SK-N-SH (cell line): ENCODE measurements at regions not wholly inside any gene's neighbourhood (a gene's known extent, or its start where the extent isn't known, plus 50 kb on each side); places are given as distances from the start of the nearest gene placed in this dataset.

ENCODE experiments used
- POLR2AphosphoS5 ChIP-seq: IDR thresholded peaks from 2 replicates; pipeline ENCODE4 v1.6.1; 2012; ENCODE audit warnings: low read depth, low read length
- TF ChIP-seq, protein P1 (sequence below): fragments of 200-600 bp; sonication (generic); IDR thresholded peaks from 2 replicates; pipeline ENCODE4 v1.6.1; 2017; ENCODE audit warnings: antibody characterized with exemption, mild to moderate bottlenecking, moderate library complexity

- TF ChIP-seq POLR2AphosphoS5: no peak
- TF ChIP-seq, protein P1, sequence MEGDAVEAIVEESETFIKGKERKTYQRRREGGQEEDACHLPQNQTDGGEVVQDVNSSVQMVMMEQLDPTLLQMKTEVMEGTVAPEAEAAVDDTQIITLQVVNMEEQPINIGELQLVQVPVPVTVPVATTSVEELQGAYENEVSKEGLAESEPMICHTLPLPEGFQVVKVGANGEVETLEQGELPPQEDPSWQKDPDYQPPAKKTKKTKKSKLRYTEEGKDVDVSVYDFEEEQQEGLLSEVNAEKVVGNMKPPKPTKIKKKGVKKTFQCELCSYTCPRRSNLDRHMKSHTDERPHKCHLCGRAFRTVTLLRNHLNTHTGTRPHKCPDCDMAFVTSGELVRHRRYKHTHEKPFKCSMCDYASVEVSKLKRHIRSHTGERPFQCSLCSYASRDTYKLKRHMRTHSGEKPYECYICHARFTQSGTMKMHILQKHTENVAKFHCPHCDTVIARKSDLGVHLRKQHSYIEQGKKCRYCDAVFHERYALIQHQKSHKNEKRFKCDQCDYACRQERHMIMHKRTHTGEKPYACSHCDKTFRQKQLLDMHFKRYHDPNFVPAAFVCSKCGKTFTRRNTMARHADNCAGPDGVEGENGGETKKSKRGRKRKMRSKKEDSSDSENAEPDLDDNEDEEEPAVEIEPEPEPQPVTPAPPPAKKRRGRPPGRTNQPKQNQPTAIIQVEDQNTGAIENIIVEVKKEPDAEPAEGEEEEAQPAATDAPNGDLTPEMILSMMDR: no peak
These were observed 236.5 kb downstream of the DMRTA1 start for GRCh38 chr9:22682961-22683699.
